ENCODE measurements at regions not wholly inside any gene's neighbourhood (a gene's known extent, or its start where the extent isn't known, plus 50 kb on each side); places are given as distances from the start of the nearest gene placed in this dataset.
"Not testable (repeated sequence)": the region's sequence is repeated elsewhere in the genome, so short reads cannot be mapped to it uniquely, and the experiment has no call there.

DNA sequence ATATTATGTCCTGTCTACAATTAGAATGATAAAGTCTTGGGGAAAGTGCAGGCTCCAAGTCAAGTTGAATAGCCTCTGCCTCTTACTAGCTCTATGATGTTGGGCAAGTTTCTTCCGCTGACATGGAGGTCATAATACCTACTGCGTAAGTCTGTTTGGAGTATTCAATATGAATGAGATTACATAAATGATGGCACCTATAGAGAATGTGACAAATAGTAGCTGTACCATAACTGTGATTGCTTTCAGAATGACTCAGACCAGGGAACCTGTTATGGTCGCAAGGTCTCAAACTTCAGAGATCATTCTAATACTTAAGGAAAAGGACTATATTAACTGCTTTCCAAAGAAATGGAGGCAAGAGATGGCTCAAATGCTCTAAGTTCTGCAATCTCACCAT lies 94.0 kb upstream of the ABCA1 start:
- Histone ChIP-seq H3K27me3 (ENCODE audit: control insufficient read depth in 2 of 2, insufficient read depth in 2 of 2, low read length in 2 of 2) (no peaks in the 10 kb centered on the region), H3K27ac (ENCODE audit: low read depth in 1 of 2, low read length in 2 of 2) (no peak overlapping the region), H3K9me3 (replicated peaks in 1 of 2; ENCODE audit: control insufficient read depth in 1 of 2, insufficient read depth in 1 of 2, low read length in 2 of 2) (no peaks in the 10 kb centered on the region), H3K4me2 (replicated peaks; ENCODE audit: extremely low read depth, low read length, poor library complexity, severe bottlenecking) (no peak overlapping the region), H3K79me2 (ENCODE audit: insufficient read depth, low read length) (no peaks in the 10 kb centered on the region), H3K4me3 (replicated peaks in 1 of 3; ENCODE audit: low read depth in 2 of 3, low read length in 3 of 3) (no peak overlapping the region), H2AFZ (ENCODE audit: insufficient read depth, low read depth, low read length, poor library complexity, severe bottlenecking) (no peak overlapping the region), H3K9ac (ENCODE audit: insufficient read depth, low read length, poor library complexity, severe bottlenecking) (no peak overlapping the region), H3K4me1 (ENCODE audit: control insufficient read depth in 1 of 2, insufficient read depth in 2 of 2, low read length in 2 of 2) (peaks cover 4 to 6% of the 10 kb centered on the region in 2 donors), H4K20me1 (ENCODE audit: insufficient read depth, low read length) (no peaks in the 10 kb centered on the region), H3K36me3 (replicated peaks in 1 of 2; ENCODE audit: control insufficient read depth in 1 of 2, insufficient read depth in 2 of 2, low read length in 2 of 2) (no peaks in the 10 kb centered on the region)
- no peak for DNase-seq
- TF ChIP-seq, protein P1, sequence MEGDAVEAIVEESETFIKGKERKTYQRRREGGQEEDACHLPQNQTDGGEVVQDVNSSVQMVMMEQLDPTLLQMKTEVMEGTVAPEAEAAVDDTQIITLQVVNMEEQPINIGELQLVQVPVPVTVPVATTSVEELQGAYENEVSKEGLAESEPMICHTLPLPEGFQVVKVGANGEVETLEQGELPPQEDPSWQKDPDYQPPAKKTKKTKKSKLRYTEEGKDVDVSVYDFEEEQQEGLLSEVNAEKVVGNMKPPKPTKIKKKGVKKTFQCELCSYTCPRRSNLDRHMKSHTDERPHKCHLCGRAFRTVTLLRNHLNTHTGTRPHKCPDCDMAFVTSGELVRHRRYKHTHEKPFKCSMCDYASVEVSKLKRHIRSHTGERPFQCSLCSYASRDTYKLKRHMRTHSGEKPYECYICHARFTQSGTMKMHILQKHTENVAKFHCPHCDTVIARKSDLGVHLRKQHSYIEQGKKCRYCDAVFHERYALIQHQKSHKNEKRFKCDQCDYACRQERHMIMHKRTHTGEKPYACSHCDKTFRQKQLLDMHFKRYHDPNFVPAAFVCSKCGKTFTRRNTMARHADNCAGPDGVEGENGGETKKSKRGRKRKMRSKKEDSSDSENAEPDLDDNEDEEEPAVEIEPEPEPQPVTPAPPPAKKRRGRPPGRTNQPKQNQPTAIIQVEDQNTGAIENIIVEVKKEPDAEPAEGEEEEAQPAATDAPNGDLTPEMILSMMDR (IDR thresholded peaks at IDR 0.05), result no peak
- H3K36me3 Mint-ChIP-seq, result no peaks in the 10 kb centered on the region
- H3K9me3 Mint-ChIP-seq, result peaks cover 0 to 5% (median 2%) of the 10 kb centered on the region in 7 donors
- H3K4me1 Mint-ChIP-seq, result peaks cover 9% of the 10 kb centered on the region
- H3K27me3 Mint-ChIP-seq (ENCODE audit: low read depth in 3 of 3), result peaks cover 0 to 3% (median 0%) of the 10 kb centered on the region in 3 donors
- WGBS (ENCODE audit: insufficient coverage), result no CpG with 5 or more reads among the region's 3 CpGs
- intact Hi-C loops (cut with micrococcal nuclease), result no loop called here
- H3K4me3 Mint-ChIP-seq, result no peak overlapping the region
- H3K27ac Mint-ChIP-seq, result no peak overlapping the region

DNA sequence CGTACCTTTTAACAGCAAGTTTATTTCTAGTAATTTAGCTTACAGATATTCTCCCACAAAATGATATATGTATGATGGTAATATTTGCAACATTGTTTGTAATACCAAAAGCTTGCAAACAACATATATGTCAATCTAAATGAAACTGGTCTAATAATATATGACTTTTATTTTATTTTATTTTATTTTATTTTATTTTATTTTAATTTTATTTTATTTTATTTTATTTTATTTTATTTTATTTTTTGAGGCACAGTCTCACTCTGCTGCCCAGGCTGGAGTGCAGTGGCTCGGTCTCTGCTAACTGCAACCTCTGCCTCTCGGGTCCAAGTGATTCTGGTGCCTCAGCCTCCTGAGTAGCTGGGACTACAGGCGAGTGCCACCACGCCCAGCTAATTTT lies 94.6 kb upstream of the ABCA1 start:
- H4K20me1 ChIP-seq (ENCODE audit: insufficient read depth, low read length); H3K9me3 Mint-ChIP-seq; DNase-seq; H3K27ac ChIP-seq (ENCODE audit: low read depth in 1 of 2, low read length in 2 of 2); H2AFZ ChIP-seq (ENCODE audit: insufficient read depth, low read depth, low read length, poor library complexity, severe bottlenecking); H3K9me3 ChIP-seq (replicated peaks in 1 of 2; ENCODE audit: control insufficient read depth in 1 of 2, insufficient read depth in 1 of 2, low read length in 2 of 2); H3K27me3 Mint-ChIP-seq (ENCODE audit: low read depth in 3 of 3); H3K4me3 Mint-ChIP-seq; H3K27me3 ChIP-seq (ENCODE audit: control insufficient read depth in 2 of 2, insufficient read depth in 2 of 2, low read length in 2 of 2); H3K4me1 ChIP-seq (ENCODE audit: control insufficient read depth in 1 of 2, insufficient read depth in 2 of 2, low read length in 2 of 2); H3K36me3 ChIP-seq (replicated peaks in 1 of 2; ENCODE audit: control insufficient read depth in 1 of 2, insufficient read depth in 2 of 2, low read length in 2 of 2); H3K79me2 ChIP-seq (ENCODE audit: insufficient read depth, low read length); H3K4me2 ChIP-seq (replicated peaks; ENCODE audit: extremely low read depth, low read length, poor library complexity, severe bottlenecking); H3K4me3 ChIP-seq (replicated peaks in 1 of 3; ENCODE audit: low read depth in 2 of 3, low read length in 3 of 3); H3K9ac ChIP-seq (ENCODE audit: insufficient read depth, low read length, poor library complexity, severe bottlenecking); H3K36me3 Mint-ChIP-seq; intact Hi-C loops (cut with micrococcal nuclease); H3K27ac Mint-ChIP-seq: not testable (repeated sequence)
- H3K4me1 Mint-ChIP-seq, result peaks cover 13% of the 10 kb centered on the region
- 100% methylated on average over 2 of the region's 5 CpGs for WGBS (ENCODE audit: insufficient coverage)

Measured in CD14-positive monocyte (primary cell).